ENCODE measurements at regions not wholly inside any gene's neighbourhood (a gene's known extent, or its start where the extent isn't known, plus 50 kb on each side); places are given as distances from the start of the nearest gene placed in this dataset.
"Not testable (repeated sequence)": the region's sequence is repeated elsewhere in the genome, so short reads cannot be mapped to it uniquely, and the experiment has no call there.

DNA sequence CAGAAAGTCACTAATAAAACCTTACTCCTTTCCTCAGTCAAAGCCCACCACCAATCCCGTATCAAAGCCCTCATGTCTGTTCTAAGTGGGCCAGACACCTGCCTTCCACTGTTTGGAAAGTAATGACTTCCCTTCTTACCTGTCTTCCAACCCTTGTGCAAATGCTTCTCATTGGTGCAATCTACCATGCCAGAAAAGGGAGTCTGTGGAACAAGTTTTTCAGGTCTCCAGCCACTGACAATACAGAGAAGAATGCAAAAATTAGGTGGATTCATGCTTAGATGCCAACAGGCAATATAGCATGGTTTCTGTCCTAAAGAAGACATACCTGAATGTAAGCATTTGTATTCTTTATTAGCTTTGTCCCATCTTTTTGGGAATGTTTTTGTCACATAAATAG lies 1140.6 kb upstream of the LRRTM1 start:
- intact Hi-C loops (cut with DNase I) = no loop called here
- DNase-seq (ENCODE audit: missing footprints) (no peak), ATAC-seq (no peak)

DNA sequence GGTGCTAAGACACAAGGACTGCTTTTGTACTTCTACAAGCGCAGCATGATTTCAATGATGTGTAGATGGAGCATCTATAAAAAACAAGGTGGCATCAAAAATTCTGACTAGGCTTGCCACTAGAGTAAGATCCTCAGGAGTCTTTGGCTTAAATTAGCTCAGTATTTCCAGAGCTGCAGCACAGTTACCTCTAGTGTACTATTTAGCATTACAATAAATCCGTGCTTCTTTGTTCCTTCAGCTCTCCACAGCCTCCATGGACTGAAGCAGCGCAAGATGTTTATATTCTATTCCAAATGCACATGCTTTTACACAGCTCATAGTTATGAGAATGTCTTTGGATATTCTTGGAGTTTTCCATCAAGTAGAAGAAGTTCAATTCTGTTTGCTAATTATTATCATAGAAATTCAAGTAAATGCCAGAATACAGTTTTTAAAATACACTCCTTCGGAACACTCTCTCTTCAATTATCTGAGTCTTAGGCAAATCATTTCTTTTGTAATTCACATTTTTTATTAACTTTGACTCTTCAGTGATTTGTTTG lies 1133.0 kb upstream of the LRRTM1 start:
- no peak for DNase-seq (ENCODE audit: missing footprints)
- no peak for ATAC-seq
- intact Hi-C loops (cut with DNase I) = no loop called here

DNA sequence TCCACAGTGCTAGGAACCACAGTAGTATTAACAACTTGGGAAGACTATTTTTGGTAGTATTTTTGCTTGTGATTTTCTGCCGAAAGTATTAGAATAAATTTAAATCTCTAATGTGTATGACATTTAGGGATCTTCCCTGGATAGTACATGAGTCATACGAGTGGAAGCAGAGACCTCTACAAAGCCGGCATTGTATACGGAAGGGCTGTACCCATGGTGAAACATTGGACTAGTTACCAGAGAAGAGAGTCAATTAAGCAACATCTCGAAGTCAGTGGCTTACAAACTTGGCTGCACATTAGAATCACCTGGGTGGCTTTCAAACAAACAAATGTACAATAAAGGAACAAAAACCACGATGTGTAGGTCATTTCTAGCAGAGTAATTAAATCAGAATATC lies 1131.7 kb upstream of the LRRTM1 start:
- DNase-seq (ENCODE audit: missing footprints) (no peak), ATAC-seq (no peak)
- intact Hi-C loops (cut with DNase I) = no loop called here

DNA sequence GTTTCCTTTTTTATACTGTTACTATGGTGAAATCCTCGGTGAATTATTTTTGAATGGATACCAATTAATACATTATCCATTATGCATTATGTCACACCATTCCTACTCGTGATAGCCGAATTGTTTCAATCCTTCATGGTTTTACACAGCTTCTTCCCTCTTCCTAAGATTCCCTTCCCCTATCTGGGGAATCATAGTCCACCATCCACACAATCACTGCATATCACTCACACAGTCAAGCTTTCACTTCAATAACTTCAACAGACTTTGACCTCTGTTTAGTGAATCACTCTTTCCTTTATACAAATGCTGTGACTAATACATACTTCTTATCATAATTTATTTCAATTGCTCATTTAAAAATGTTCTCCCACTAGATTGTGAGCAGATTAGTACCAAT lies 1108.1 kb upstream of the LRRTM1 start:
- intact Hi-C loops (cut with DNase I) = no loop called here
- ATAC-seq (no peak), DNase-seq (ENCODE audit: missing footprints) (no peak)

DNA sequence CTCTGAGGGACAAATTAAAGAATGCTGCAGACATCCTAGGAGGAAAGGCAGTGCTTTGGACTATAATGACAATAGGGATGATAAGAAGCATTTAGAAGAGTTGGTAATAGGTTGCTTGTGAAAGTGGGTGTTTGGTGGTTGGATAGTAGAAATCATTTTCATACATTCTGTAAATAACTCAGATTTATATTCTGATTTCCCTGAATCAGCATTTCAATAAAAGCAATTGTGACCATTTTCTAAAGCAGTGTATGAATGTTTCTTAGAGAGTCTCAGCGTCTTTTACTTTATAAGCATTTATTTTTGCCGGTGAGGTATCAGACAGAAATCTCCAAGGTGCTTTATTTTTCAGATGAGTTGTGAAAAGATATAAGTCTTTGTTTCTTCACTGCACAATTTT lies 1099.0 kb upstream of the LRRTM1 start:
- DNase-seq (ENCODE audit: missing footprints) (no peak), ATAC-seq (no peak)
- intact Hi-C loops (cut with DNase I) = no loop called here

DNA sequence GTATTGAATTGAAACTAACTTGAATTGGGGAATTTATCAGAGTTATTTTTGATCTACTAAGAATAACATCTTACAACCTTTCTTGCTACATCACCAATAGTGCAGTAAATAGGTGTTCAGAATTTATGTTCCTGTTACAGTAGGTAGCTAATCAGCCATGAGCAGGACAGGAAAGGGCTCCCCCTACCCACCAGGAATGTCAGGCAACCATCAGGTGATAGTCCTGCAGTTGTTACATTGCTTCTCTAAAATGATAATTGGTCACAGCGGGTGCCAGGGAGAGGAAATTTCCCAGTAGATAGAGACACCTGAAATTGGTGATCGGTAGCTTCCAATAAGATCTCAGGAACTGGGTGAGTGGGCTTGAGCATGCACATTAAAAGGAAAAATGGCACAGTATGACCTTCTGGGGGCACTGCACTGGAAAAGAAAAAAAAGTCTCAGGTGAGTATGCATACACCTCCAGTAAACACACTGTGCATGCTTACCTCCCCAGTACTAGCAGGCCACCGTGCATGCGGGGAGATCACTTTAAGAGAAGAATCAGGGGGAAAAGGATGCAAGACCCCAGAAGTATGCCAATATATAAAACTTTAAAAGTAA lies 1092.0 kb upstream of the LRRTM1 start:
- intact Hi-C loops (cut with DNase I) = no loop called here
- ATAC-seq (no peak), DNase-seq (ENCODE audit: missing footprints) (no peak)

DNA sequence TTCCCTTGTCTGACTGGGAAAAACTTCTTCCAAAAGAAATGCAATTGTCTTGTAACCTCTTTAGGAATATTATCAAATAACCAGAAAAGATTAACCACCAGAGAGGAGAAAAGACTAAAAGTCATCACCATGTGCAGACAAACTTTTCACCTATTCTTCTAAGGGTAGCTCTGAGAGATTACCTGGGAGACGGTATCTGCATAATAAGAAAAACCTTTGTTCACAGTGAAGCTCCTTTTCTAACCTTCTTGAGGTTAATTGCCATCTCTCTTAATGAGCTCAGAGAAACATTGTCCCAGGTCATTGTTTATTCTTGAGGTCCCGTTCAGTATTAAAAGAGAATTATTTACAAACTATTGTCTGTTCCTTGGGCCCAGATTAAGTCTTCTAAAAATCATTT lies 1091.2 kb upstream of the LRRTM1 start:
- ATAC-seq (no peak), DNase-seq (ENCODE audit: missing footprints) (no peak)
- intact Hi-C loops (cut with DNase I) = no loop called here

DNA sequence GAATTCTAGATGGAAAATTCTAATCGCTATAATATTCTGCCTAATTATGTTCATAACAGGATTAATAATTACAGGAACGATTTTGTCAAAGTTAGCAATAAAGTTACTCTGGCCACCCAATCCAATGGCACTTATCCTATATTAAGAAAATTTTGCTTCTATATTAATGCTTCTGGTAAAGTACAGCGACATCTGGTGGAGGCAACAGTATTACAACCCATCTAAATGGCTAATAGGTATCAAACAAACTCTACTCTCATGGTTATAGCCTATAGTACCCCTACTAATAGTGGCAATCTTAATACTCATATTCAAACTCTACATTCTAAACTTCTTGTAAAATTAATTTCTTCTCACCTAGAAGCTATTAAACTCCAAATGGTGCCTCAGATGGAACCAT lies 1084.7 kb upstream of the LRRTM1 start:
- DNase-seq (ENCODE audit: missing footprints) (no peak), ATAC-seq (no peak)
- intact Hi-C loops (cut with DNase I) = no loop called here

DNA sequence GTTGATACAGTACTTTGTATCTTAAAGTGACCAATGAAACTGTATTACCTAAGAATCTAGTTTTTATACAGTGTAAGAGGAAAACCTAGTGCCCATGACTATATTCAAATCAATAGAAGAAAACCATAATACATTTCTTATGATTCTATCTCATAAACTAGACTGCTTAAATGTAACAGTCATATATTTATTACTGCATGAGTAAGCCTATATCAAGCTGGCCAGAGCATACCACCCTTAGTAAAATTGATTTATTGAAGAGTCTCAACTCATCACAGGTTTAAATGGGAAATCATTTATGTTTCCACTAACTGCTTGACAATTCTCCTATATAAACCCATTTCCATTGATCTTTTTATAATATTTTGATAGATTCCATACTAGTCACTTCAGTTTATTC lies 1059.2 kb upstream of the LRRTM1 start:
- DNase-seq (ENCODE audit: missing footprints) = no peak
- ATAC-seq = no peak
- intact Hi-C loops (cut with DNase I) = no loop called here

DNA sequence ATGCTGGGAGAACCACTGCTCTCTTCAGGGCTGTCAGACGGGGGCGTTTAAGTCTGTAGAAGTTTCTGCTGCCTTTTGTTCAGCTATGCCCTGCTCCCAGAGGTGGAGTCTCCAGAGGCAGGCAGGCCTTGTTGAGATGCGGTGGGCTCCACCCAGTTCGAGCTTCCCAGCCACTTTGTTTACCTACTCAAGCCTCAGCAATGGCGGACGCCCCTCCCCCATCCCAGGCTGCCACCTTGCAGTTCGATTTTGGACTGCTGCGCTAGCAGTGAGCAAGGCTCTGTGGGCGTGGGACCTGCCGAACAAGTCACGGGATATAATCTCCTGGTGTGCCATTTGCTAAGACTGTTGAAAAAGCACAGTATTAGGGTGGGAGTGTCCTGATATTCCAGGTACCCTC lies 1057.9 kb upstream of the LRRTM1 start:
- ATAC-seq; DNase-seq (ENCODE audit: missing footprints); intact Hi-C loops (cut with DNase I): not testable (repeated sequence)

DNA sequence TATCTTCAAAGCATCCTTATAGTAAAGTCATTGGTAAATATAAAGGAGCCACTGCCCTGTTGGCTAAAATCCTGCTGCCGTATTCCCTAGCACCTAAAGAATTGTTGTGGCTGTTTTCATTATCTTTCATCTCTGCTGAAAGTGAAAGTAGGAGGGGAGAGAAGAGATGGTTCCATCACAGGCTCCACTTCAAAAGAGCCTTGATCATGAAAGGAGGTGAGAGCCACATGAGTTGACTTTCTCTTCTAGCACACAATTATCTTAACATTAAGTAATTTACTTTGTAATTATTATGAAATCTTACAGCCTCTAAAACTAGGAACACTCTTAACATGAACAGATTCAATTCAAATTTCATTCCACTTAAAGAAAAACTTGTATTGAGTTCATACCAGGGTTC lies 1050.9 kb upstream of the LRRTM1 start:
- no peak for ATAC-seq
- no peak for DNase-seq (ENCODE audit: missing footprints)
- intact Hi-C loops (cut with DNase I) = no loop called here

DNA sequence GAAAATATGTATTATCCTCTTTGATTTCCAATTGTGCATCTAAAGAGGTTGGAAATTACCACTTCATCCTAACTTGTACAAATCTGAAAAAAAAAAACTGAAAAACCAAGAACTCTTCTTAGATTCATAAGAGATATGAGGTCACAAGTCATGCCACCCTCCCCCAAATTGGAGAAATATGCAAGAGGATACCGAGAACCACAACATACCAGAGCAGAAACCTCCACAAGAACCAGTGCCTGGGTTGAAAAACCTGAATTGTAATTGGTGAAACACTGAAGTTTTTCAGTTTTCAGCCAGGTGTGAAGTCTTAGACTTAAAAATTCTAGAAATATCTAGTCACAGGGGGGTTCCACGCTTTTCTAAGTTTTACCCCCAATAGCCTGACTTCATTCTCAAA lies 1029.5 kb upstream of the LRRTM1 start:
- intact Hi-C loops (cut with DNase I) = no loop called here
- no peak for DNase-seq (ENCODE audit: missing footprints)
- ATAC-seq = no peak

DNA sequence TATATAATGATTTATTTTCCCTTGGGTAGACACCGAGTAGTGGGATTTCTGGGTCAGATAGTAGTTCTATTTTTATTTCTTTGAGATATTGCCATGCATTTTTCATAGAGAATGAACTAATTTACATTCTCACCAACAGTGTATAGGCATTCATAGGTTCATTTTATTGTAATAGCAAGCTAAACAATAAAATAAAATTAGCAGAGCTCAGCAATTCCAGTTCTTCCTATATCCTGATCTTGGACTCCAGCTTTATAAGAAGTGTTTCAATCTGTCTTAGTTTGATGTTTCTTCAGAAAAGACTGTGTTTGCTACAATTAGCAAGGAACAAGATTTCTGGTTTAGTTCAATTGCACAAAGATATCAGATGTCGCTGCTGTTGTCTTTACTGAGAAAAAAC lies 1024.4 kb upstream of the LRRTM1 start:
- intact Hi-C loops (cut with DNase I) = no loop called here
- DNase-seq (ENCODE audit: missing footprints) (no peak), ATAC-seq (no peak)

DNA sequence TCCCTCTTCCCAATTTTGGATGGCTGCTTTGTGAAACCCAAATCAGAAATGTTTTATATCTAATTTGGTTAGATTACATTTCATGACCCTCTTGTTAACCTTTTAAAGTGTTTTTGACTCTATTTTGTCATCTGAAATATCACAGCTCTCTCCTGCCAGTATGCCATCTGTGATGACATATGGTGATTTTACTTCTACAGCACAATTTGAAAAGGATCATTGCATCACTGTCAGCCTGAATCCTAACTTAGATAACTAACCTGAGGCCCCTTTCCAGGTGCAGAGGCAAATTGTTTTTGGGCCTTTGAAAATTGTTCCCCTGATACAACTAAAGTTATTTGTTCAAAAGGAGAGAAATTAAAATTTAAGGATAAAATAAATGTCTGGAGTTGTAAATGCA lies 1023.4 kb upstream of the LRRTM1 start:
- intact Hi-C loops (cut with DNase I) = no loop called here

DNA sequence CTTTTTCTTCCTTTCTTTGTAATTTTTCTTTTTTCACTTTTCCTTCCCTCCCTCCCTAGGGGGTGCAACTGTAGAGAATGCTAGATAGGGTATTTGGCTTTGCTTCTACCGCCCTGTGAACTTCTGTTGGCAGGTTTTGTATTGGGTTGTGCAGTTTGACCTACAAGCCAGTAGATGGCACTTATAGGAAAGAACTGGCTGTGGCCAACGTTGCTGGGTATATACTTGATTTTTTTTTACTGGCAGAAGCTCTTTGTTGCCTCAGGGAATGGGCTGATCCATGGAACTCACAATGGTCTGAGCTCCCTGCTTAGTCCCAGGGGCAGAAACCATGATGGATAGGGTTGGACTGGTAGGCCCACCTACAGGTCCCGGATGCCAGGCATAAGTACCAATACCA lies 1019.5 kb upstream of the LRRTM1 start:
- intact Hi-C loops (cut with DNase I) = no loop called here
- ATAC-seq (no peak), DNase-seq (ENCODE audit: missing footprints) (no peak)

More for the DNA sequence above, 1023.4 kb upstream of the LRRTM1 start:
- no peak for DNase-seq (ENCODE audit: missing footprints)
- no peak for ATAC-seq

DNA sequence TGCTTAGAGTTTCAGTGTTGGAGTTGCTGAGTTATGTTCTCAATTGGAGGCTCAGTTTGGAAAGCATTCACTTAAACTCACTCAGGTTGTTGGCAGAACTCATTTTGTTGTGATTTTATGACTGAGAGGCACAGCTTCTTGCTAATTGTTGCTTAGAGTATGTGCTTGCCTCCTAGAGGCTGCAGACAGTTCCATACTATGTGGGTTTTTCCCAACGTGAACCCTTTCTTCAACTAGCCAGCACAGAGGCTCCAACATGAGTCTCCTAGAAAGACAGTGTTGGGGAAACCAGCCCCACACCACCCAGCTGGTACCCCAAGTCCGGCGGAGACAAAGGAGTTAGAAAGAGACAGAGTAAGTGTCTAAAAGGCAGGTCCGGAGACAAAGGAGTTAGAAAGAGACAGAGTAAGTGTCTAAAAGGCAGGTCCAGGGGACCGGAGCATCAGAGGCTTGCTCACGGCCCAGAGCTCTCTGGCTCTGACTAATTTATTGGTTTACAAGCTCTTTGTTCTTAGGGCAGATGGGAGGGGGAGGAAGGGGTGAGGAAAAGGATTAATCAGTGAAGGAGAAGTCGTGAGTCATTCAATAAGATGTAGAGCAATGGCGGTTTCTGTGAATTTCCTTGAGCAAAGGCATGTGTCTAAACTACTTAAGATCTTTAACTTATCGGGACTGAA lies 999.7 kb upstream of the LRRTM1 start:
- no peak for ATAC-seq
- DNase-seq (ENCODE audit: missing footprints) = no peak
- intact Hi-C loops (cut with DNase I) = no loop called here

DNA sequence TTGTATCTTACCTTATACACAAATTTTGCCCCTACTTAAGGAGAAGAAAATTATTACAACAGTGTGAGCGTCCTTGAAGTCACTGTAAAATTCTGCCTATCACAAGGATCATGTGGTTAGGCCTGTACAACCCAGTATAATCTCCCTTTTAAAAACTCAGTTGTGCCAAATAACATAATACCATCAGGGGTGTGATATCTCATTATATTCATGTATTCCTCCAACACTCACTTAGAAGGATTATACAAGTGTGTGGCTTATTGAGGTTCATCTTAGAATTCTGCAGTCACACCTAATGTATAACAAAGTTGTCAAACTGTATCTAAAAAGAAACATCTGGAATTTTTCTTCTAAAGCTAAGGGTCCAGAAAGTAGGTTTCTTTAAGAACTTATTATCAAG lies 998.8 kb upstream of the LRRTM1 start:
- DNase-seq (ENCODE audit: missing footprints) (no peak), ATAC-seq (no peak)
- intact Hi-C loops (cut with DNase I) = no loop called here

DNA sequence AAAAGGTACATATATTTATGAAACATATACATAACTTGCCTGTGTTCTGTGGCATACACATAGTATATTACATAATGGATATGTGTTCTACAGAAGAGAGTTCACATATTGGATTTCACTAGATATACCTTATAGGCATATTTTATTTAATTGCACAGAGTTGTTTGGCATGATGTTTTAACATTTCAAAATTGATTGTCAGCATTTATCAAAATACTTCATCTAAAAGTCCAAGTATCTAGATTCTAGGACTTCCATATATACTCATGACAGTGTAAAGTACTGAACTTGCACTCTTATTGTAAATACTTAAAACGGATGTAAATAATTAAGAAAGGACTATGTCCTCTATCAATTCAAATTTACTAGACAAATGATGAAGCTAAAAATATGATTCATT lies 995.3 kb upstream of the LRRTM1 start:
- intact Hi-C loops (cut with DNase I) = no loop called here
- DNase-seq (ENCODE audit: missing footprints) (no peak), ATAC-seq (no peak)

DNA sequence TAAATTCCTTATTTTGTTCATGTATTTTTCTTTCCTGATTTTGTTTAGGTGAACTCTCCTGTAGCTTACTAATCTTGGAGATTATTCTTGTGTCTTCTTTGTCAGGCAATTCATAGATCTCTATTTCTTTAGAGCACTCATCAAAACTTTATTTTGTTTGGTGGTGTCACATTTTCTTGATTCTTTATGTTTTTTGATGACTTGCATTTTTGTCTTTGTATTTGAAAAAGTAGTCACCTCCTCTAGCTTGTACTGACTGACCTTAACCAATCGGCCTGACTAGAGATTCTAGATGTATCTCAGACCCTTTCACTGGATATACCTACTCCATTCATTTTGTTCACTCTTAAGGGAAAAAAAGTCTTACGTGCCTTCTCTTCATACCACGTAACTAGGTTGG lies 986.3 kb upstream of the LRRTM1 start:
- DNase-seq (ENCODE audit: missing footprints) = no peak
- ATAC-seq = no peak
- intact Hi-C loops (cut with DNase I) = no loop called here

DNA sequence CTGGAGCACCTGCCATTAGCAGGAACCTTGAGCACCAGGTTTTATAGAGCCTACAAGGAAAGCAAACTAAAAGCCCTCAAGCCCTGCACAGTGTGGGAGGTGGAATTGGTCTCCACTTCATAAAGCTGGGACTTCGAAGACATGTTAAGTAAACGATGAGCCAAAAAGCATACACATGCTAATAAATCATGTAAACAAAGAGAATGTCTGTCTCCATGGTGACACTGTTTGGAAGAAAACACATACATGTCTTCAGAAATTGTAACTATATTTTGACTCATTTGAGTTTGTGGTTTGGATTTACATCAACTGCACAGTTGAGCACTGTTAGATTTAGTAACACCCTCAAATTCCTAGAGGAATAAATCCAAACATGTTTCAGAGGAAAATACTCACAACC lies 978.5 kb upstream of the LRRTM1 start:
- no peak for ATAC-seq
- DNase-seq (ENCODE audit: missing footprints) = no peak
- intact Hi-C loops (cut with DNase I) = no loop called here
